HK-2 (cell line): ENCODE measurements at regions not wholly inside any gene's neighbourhood (a gene's known extent, or its start where the extent isn't known, plus 50 kb on each side); places are given as distances from the start of the nearest gene placed in this dataset.

Experiments used
- DNase-seq: peaks from one replicate; pipeline ENCODE4 v3.0.0-alpha.2; 2018; ENCODE audit not compliant: unreplicated experiment

GRCh38 chr19:30634996-30635975 is 263.1 kb downstream of the ZNF536 start:
- no peak for DNase-seq

GRCh38 chr19:30634131-30634830 is 262.1 kb downstream of the ZNF536 start:
- no peak for DNase-seq

- DNase-seq, result no peak
These were observed 258.8 kb downstream of the ZNF536 start for GRCh38 chr19:30631033-30631370.

DNA sequence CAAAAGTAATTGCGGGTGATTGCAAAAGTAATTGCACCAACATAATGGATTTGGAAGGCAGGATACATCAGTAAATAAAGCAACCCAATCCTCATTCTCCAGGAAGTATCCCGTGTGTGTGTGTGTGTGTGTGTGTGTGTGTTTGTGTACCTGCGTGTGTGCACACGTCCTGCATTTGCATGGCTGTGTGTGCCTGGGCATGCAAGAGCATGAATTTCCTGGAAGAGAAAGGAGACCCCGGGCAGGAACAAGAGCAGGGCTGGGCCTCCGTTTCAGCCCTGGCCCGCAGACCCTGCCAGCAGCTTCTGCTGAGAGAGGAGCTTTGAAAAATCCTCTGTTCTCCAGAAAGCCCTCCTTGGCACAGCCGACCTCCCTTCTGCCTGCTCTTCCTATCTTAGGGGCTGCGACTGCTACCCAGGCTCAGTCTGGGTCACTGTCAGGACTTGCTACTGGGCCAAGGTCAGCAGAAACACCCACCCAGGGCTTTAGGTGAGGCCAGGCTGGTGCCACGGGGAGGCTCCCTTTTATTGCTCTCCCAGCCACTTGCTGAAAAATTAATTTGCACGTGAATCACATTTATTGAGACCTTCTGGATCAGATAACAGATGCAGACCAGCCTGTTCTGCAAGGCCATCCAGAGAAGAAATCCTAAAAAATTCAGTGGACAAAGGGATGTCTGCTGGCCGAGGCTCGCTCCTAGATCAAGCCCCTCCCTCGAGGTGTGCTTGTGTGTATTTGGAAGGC is 258.3 kb downstream of the ZNF536 start:
- DNase-seq, result no peak

DNA sequence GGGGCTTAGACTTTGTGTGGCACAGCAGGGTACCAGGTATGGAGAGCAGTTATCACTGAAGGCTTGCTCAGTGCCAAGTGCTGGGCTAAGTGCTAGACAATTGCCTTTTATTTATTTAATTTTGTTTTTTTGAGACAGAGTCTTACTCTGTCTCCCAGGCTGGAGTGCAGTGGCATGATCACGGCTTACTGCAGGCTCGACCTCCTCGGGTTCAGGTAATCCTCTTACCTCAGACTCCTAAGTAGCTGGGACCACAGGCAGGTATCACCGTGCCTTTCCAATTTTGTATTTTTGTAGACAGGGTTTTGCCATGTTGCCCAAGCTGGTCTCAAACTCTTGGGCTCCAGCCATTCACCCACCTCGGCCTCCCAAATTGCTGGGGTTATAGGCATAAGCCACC is 256.9 kb downstream of the ZNF536 start:
- DNase-seq, result no peak

- DNase-seq, result no peak
These were observed 254.4 kb downstream of the ZNF536 start for GRCh38 chr19:30626626-30626966.

GRCh38 chr19:30625947-30626625 is 253.9 kb downstream of the ZNF536 start:
- DNase-seq, result no peak

GRCh38 chr19:30622276-30622675 is 250.1 kb downstream of the ZNF536 start:
- no peak for DNase-seq

GRCh38 chr19:30621326-30621920 is 249.2 kb downstream of the ZNF536 start:
- no peak for DNase-seq

DNA sequence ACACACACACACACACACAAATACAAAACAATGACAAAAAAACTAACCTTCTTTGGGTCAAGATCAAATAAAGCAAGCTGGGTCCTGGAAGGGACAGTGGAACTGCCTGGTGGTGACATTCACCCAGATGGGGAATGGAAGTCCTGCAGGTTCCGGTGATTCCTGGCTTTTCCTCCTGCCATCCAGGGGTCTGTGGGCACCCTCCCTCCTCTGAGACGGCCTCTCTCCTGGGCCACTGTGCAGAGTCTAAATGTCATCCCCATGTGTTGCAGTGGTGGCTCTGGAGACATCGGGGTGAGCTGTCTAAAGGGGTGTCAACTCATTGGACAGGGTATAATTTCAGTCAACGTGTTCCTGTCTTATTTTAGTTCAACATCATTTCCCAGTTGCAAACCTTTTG is 248.2 kb downstream of the ZNF536 start:
- DNase-seq, result no peak

GRCh38 chr19:30609656-30610270 is 237.6 kb downstream of the ZNF536 start:
- no peak for DNase-seq

GRCh38 chr19:30608471-30608870 is 236.3 kb downstream of the ZNF536 start:
- DNase-seq, result no peak
